Activated naive CD4-positive, alpha-beta T cell treated with anti-CD3 and anti-CD28 coated beads, Interleukin-2, amount 50 U/mL, for 24 hours (primary cell): ENCODE measurements at regions not wholly inside any gene's neighbourhood (a gene's known extent, or its start where the extent isn't known, plus 50 kb on each side); places are given as distances from the start of the nearest gene placed in this dataset.

Experiments
- H3K27ac Mint-ChIP-seq: one replicate; pipeline ENCODE4 v1.8.0; 2021; ENCODE audit warnings: mild to moderate bottlenecking, mixed read lengths
- H3K27me3 Mint-ChIP-seq: one replicate; pipeline ENCODE4 v1.8.0; 2021; ENCODE audit warnings: mixed read lengths
- H3K36me3 Mint-ChIP-seq: one replicate; pipeline ENCODE4 v1.8.0; 2021; ENCODE audit warnings: mixed read lengths
- H3K4me1 Mint-ChIP-seq: one replicate; pipeline ENCODE4 v1.8.0; 2021; ENCODE audit warnings: mixed read lengths
- H3K4me3 Mint-ChIP-seq: one replicate; pipeline ENCODE4 v1.8.0; 2021; ENCODE audit warnings: mild to moderate bottlenecking, mixed read lengths
- H3K9me3 Mint-ChIP-seq: one replicate; pipeline ENCODE4 v1.8.0; 2021; ENCODE audit warnings: mixed read lengths

- Mint-ChIP-seq H3K27me3 (peaks cover 2% of the 10 kb centered on the region), H3K36me3 (no peaks in the 10 kb centered on the region), H3K27ac (no peak overlapping the region), H3K4me3 (no peak overlapping the region), H3K9me3 (no peaks in the 10 kb centered on the region), H3K4me1 (no peaks in the 10 kb centered on the region)
Measured at GRCh38 chr10:121668314-121669027, 70.2 kb upstream of the FGFR2 start.

GRCh38 chr10:121667948-121668313 lies 69.7 kb upstream of the FGFR2 start:
- H3K4me1 Mint-ChIP-seq: no peaks in the 10 kb centered on the region
- peaks cover 2% of the 10 kb centered on the region for H3K27me3 Mint-ChIP-seq
- H3K9me3 Mint-ChIP-seq: no peaks in the 10 kb centered on the region
- H3K4me3 Mint-ChIP-seq: no peak overlapping the region
- H3K27ac Mint-ChIP-seq: no peak overlapping the region
- H3K36me3 Mint-ChIP-seq: no peaks in the 10 kb centered on the region

GRCh38 chr10:121665809-121666208 lies 67.6 kb upstream of the FGFR2 start:
- no peaks in the 10 kb centered on the region for H3K4me1 Mint-ChIP-seq
- H3K27ac Mint-ChIP-seq: no peak overlapping the region
- no peaks in the 10 kb centered on the region for H3K36me3 Mint-ChIP-seq
- H3K9me3 Mint-ChIP-seq: no peaks in the 10 kb centered on the region
- peaks cover 2% of the 10 kb centered on the region for H3K27me3 Mint-ChIP-seq
- no peak overlapping the region for H3K4me3 Mint-ChIP-seq

- H3K27me3 Mint-ChIP-seq: peaks cover under 1% of the 10 kb centered on the region
- H3K27ac Mint-ChIP-seq: no peak overlapping the region
- H3K9me3 Mint-ChIP-seq: no peaks in the 10 kb centered on the region
- no peaks in the 10 kb centered on the region for H3K4me1 Mint-ChIP-seq
- no peak overlapping the region for H3K4me3 Mint-ChIP-seq
- H3K36me3 Mint-ChIP-seq: no peaks in the 10 kb centered on the region
Measured at GRCh38 chr10:121664671-121665070, 66.4 kb upstream of the FGFR2 start.

- no peaks in the 10 kb centered on the region for H3K4me1 Mint-ChIP-seq
- no peaks in the 10 kb centered on the region for H3K27me3 Mint-ChIP-seq
- no peak overlapping the region for H3K27ac Mint-ChIP-seq
- no peaks in the 10 kb centered on the region for H3K36me3 Mint-ChIP-seq
- no peak overlapping the region for H3K4me3 Mint-ChIP-seq
- no peaks in the 10 kb centered on the region for H3K9me3 Mint-ChIP-seq
Measured at GRCh38 chr10:121662945-121663917, 65.0 kb upstream of the FGFR2 start.

GRCh38 chr10:121662531-121662930 lies 64.3 kb upstream of the FGFR2 start:
- Mint-ChIP-seq H3K27me3 (no peaks in the 10 kb centered on the region), H3K36me3 (no peaks in the 10 kb centered on the region), H3K4me1 (no peaks in the 10 kb centered on the region), H3K4me3 (no peak overlapping the region), H3K27ac (no peak overlapping the region), H3K9me3 (no peaks in the 10 kb centered on the region)

- no peak overlapping the region for H3K27ac Mint-ChIP-seq
- no peaks in the 10 kb centered on the region for H3K27me3 Mint-ChIP-seq
- no peaks in the 10 kb centered on the region for H3K36me3 Mint-ChIP-seq
- no peaks in the 10 kb centered on the region for H3K9me3 Mint-ChIP-seq
- H3K4me1 Mint-ChIP-seq: no peaks in the 10 kb centered on the region
- no peak overlapping the region for H3K4me3 Mint-ChIP-seq
Measured at GRCh38 chr10:121661451-121661851, 63.2 kb upstream of the FGFR2 start.

- Mint-ChIP-seq H3K36me3 (no peaks in the 10 kb centered on the region), H3K27me3 (no peaks in the 10 kb centered on the region), H3K27ac (no peak overlapping the region), H3K4me1 (no peaks in the 10 kb centered on the region), H3K4me3 (no peak overlapping the region), H3K9me3 (no peaks in the 10 kb centered on the region)
Measured at GRCh38 chr10:121659236-121659635, 61.0 kb upstream of the FGFR2 start.

- Mint-ChIP-seq H3K36me3 (no peaks in the 10 kb centered on the region), H3K27me3 (no peaks in the 10 kb centered on the region), H3K27ac (no peak overlapping the region), H3K9me3 (no peaks in the 10 kb centered on the region), H3K4me1 (no peaks in the 10 kb centered on the region), H3K4me3 (no peak overlapping the region)
Measured at GRCh38 chr10:121658611-121659010, 60.4 kb upstream of the FGFR2 start.

- no peaks in the 10 kb centered on the region for H3K36me3 Mint-ChIP-seq
- no peaks in the 10 kb centered on the region for H3K9me3 Mint-ChIP-seq
- no peaks in the 10 kb centered on the region for H3K4me1 Mint-ChIP-seq
- no peak overlapping the region for H3K4me3 Mint-ChIP-seq
- no peak overlapping the region for H3K27ac Mint-ChIP-seq
- no peaks in the 10 kb centered on the region for H3K27me3 Mint-ChIP-seq
Measured at GRCh38 chr10:121658111-121658510, 59.9 kb upstream of the FGFR2 start.

- H3K9me3 Mint-ChIP-seq: no peaks in the 10 kb centered on the region
- H3K4me3 Mint-ChIP-seq: no peak overlapping the region
- H3K4me1 Mint-ChIP-seq: no peaks in the 10 kb centered on the region
- H3K27me3 Mint-ChIP-seq: no peaks in the 10 kb centered on the region
- no peak overlapping the region for H3K27ac Mint-ChIP-seq
- H3K36me3 Mint-ChIP-seq: no peaks in the 10 kb centered on the region
Measured at GRCh38 chr10:121655254-121656144, 57.3 kb upstream of the FGFR2 start.

- H3K27me3 Mint-ChIP-seq: no peaks in the 10 kb centered on the region
- H3K4me1 Mint-ChIP-seq: no peaks in the 10 kb centered on the region
- no peak overlapping the region for H3K4me3 Mint-ChIP-seq
- no peaks in the 10 kb centered on the region for H3K36me3 Mint-ChIP-seq
- no peaks in the 10 kb centered on the region for H3K9me3 Mint-ChIP-seq
- H3K27ac Mint-ChIP-seq: no peak overlapping the region
Measured at GRCh38 chr10:121654021-121654545, 55.8 kb upstream of the FGFR2 start.

- Mint-ChIP-seq H3K27ac (no peak overlapping the region), H3K36me3 (no peaks in the 10 kb centered on the region), H3K27me3 (no peaks in the 10 kb centered on the region), H3K9me3 (no peaks in the 10 kb centered on the region), H3K4me3 (no peak overlapping the region), H3K4me1 (no peaks in the 10 kb centered on the region)
Measured at GRCh38 chr10:121653608-121654007, 55.4 kb upstream of the FGFR2 start.

GRCh38 chr10:121648493-121648892 lies 50.2 kb upstream of the FGFR2 start:
- Mint-ChIP-seq H3K9me3 (no peaks in the 10 kb centered on the region), H3K27me3 (peaks cover 6% of the 10 kb centered on the region), H3K4me1 (no peaks in the 10 kb centered on the region), H3K36me3 (no peaks in the 10 kb centered on the region), H3K4me3 (no peak overlapping the region), H3K27ac (no peak overlapping the region)

- Mint-ChIP-seq H3K27ac (no peak overlapping the region), H3K4me1 (no peaks in the 10 kb centered on the region), H3K4me3 (no peak overlapping the region), H3K27me3 (peaks cover 6% of the 10 kb centered on the region), H3K9me3 (no peaks in the 10 kb centered on the region), H3K36me3 (no peaks in the 10 kb centered on the region)
Measured at GRCh38 chr10:121648059-121648458, 49.8 kb upstream of the FGFR2 start.
